HepG2 (cell line): ENCODE measurements at regions not wholly inside any gene's neighbourhood (a gene's known extent, or its start where the extent isn't known, plus 50 kb on each side); places are given as distances from the start of the nearest gene placed in this dataset.

Experiments
- BRCA1 ChIP-seq: sonication (generic); formaldehyde crosslinking; IDR thresholded peaks from 2 replicates; pipeline ENCODE4 v1.4.0; 2020; ENCODE audit warnings: missing genetic modification reagents
- GMEB1 ChIP-seq: sonication (generic); formaldehyde crosslinking; IDR thresholded peaks from 2 replicates; pipeline ENCODE4 v1.5.1; 2020; ENCODE audit warnings: missing genetic modification reagents, mild to moderate bottlenecking, borderline replicate concordance
- MTA3 ChIP-seq: sonication (generic); formaldehyde crosslinking; IDR thresholded peaks from 2 replicates; pipeline ENCODE4 v1.4.0; 2020; ENCODE audit warnings: missing genetic modification reagents
- SATB2 ChIP-seq: sonication (generic); formaldehyde crosslinking; IDR thresholded peaks from 2 replicates; pipeline ENCODE4 v1.5.0; 2020; ENCODE audit warnings: missing genetic modification reagents
- STAT5B ChIP-seq: sonication (generic); formaldehyde crosslinking; IDR thresholded peaks from 2 replicates; pipeline ENCODE4 v1.4.0; 2020; ENCODE audit warnings: missing genetic modification reagents
- STAT6 ChIP-seq: sonication (generic); formaldehyde crosslinking; IDR thresholded peaks from 2 replicates; pipeline ENCODE4 v1.4.0; 2020; ENCODE audit warnings: missing genetic modification reagents, mild to moderate bottlenecking, borderline replicate concordance
- TCF7L2 ChIP-seq: IDR thresholded peaks from 2 replicates; pipeline ENCODE4 v1.6.1; 2011; ENCODE audit warnings: mild to moderate bottlenecking, low read depth, low read length, moderate library complexity
- ZBTB33 ChIP-seq: sonication (generic); formaldehyde crosslinking; IDR thresholded peaks from 2 replicates; pipeline ENCODE4 v1.4.0; 2020; ENCODE audit warnings: missing genetic modification reagents
- ZBTB38 ChIP-seq: sonication (generic); formaldehyde crosslinking; IDR thresholded peaks from 2 replicates; pipeline ENCODE4 v1.5.1; 2020; ENCODE audit warnings: mild to moderate bottlenecking, missing genetic modification reagents
- ZNF460 ChIP-seq: sonication (generic); formaldehyde crosslinking; IDR thresholded peaks from 2 replicates; pipeline ENCODE4 v1.5.1; 2020; ENCODE audit warnings: missing genetic modification reagents, mild to moderate bottlenecking, borderline replicate concordance
- ZNF557 ChIP-seq: sonication (generic); formaldehyde crosslinking; IDR thresholded peaks from 2 replicates; pipeline ENCODE4 v1.4.0; 2020; ENCODE audit warnings: missing genetic modification reagents
- ZNF570 ChIP-seq: sonication (generic); formaldehyde crosslinking; IDR thresholded peaks from 2 replicates; pipeline ENCODE4 v1.4.0; 2020; ENCODE audit warnings: mild to moderate bottlenecking, missing genetic modification reagents, borderline replicate concordance

GRCh38 chr9:129322022-129322621, 144.1 kb upstream of the IER5L start (continued):
- no peak for TF ChIP-seq ZNF557 (CRISPR knock-in tag)
- TF ChIP-seq BRCA1 (CRISPR knock-in tag) = no peak
- TF ChIP-seq ZBTB33 (CRISPR knock-in tag) = peak; percentile 97
- no peak for TF ChIP-seq MTA3 (CRISPR knock-in tag)
- no peak for TF ChIP-seq STAT5B
- TF ChIP-seq ZBTB38 (CRISPR knock-in tag) = 0 out of 2 replicates have a peak, but pooled peaks have one; percentile 16
- no peak for TF ChIP-seq ZNF460 (CRISPR knock-in tag)
- no peak for TF ChIP-seq ZNF570
- no peak for TF ChIP-seq GMEB1 (CRISPR knock-in tag)
- TF ChIP-seq SATB2 (CRISPR knock-in tag) = no peak
- no peak for TF ChIP-seq TCF7L2
- TF ChIP-seq STAT6 (CRISPR knock-in tag) = no peak
- TF ChIP-seq, all 625 proteins: peak for 4
